K562 (cell line): ENCODE measurements at regions not wholly inside any gene's neighbourhood (a gene's known extent, or its start where the extent isn't known, plus 50 kb on each side); places are given as distances from the start of the nearest gene placed in this dataset.

Experiments used
- ATAC-seq: fragments of 200-7000 bp; cut with Tn5 transposase; 3 replicates; pipeline ENCODE4 v1.9.1; 2020; ENCODE audit warnings: moderate library complexity
- BruUV-seq: library from RNA; stranded (reverse); fragments of 400-500 nt; replicated peaks from 2 replicates; lab custom pipeline; 2021; lab: Mats Ljungman, UMichigan
- CTCF ChIA-PET: fragments of 300-600 bp; formaldehyde crosslinking; extraction: SDS; loops from one replicate; lab custom pipeline; 2021; ENCODE audit warnings: low intra/inter-chr PET ratio; lab: Yijun Ruan, JAX
- POLR2A ChIA-PET: fragments of 300-600, 350-650 bp; sonication (Branson Sonifier 250); formaldehyde crosslinking; extraction: SDS; loops from one replicate; lab custom pipeline; 2021; ENCODE audit warnings: antibody characterized with exemption, inconsistent platforms; lab: Yijun Ruan, JAX
- DNase-seq, 4 experiments: peaks; one replicate each; pipeline versions ENCODE4 v3.0.0 to v3.0.0-alpha.2; 2011 to 2018; ENCODE audit warnings: low spot score in 3 of 4, mixed read lengths in 3 of 4; ENCODE audit errors: extremely low read depth in 1 of 4
- FAIRE-seq: peaks from 2 replicates; lab custom pipeline; 2011; peaks lifted over from hg19 to GRCh38; lab: Jason Lieb, UNC
- H2AFZ ChIP-seq: 2 replicates; pipeline ENCODE4 v1.6.0; 2011; ENCODE audit warnings: low read depth, low read length, control low read depth, inconsistent platforms
- H3K27ac ChIP-seq: fragments of 200-600 bp; 3 replicates; pipeline ENCODE4 v1.8.0; 2011; ENCODE audit warnings: low read depth, mild to moderate bottlenecking, control low read depth, inconsistent platforms, low read length, moderate library complexity, mixed read lengths; ENCODE audit errors: extremely low read depth
- H3K27me3 ChIP-seq, 2 experiments: fragments of 300-600 bp in 1 of 2; 2 replicates in 1 of 2; 3 replicates in 1 of 2; pipeline versions ENCODE4 v1.6.0 to v1.8.0; 2011; ENCODE audit warnings: inconsistent platforms in 2 of 2, low read length in 2 of 2, mild to moderate bottlenecking in 1 of 2, mixed read lengths in 1 of 2, moderate library complexity in 1 of 2; ENCODE audit not compliant: control insufficient read depth in 2 of 2, insufficient read depth in 2 of 2
- H3K36me3 ChIP-seq: fragments of 300-600 bp; 3 replicates; pipeline ENCODE4 v1.8.0; 2011; ENCODE audit warnings: mild to moderate bottlenecking, low read length, inconsistent platforms; ENCODE audit not compliant: control insufficient read depth, insufficient read depth
- H3K4me1 ChIP-seq, 2 experiments: fragments of 200-600 bp in 1 of 2; replicated peaks in 1 of 2; 2 replicates in 1 of 2; 3 replicates in 1 of 2; pipeline versions ENCODE4 v1.5.1 to v1.8.0; 2011; ENCODE audit warnings: inconsistent platforms in 2 of 2, low read length in 2 of 2, mild to moderate bottlenecking in 1 of 2, mixed read lengths in 1 of 2, moderate library complexity in 1 of 2; ENCODE audit not compliant: control insufficient read depth in 2 of 2, insufficient read depth in 2 of 2
- H3K4me2 ChIP-seq: 2 replicates; pipeline ENCODE4 v1.6.1; 2011; ENCODE audit warnings: low read length, control low read depth, inconsistent platforms, mixed read lengths; ENCODE audit not compliant: insufficient read depth
- H3K4me3 ChIP-seq: fragments of 200-600 bp; sonication (generic), shearing (Covaris generic); 2 replicates; pipeline ENCODE4 v1.5.1; 2016; ENCODE audit warnings: control low read depth, inconsistent platforms
- H3K79me2 ChIP-seq: fragments of 200-600 bp; 3 replicates; pipeline ENCODE4 v1.8.0; 2011; ENCODE audit warnings: low read length, inconsistent platforms; ENCODE audit not compliant: control insufficient read depth, insufficient read depth
- H3K9ac ChIP-seq, 2 experiments: 2 replicates each; pipeline versions ENCODE4 v1.6.0 to v1.6.1; 2011; ENCODE audit warnings: low read depth in 2 of 2, low read length in 2 of 2, control low read depth in 1 of 2, inconsistent platforms in 1 of 2, mild to moderate bottlenecking in 1 of 2, mixed read lengths in 1 of 2; ENCODE audit not compliant: insufficient read depth in 1 of 2
- H3K9me1 ChIP-seq: one replicate; pipeline ENCODE4 v1.6.0; 2011; ENCODE audit warnings: inconsistent platforms, mild to moderate bottlenecking, low read length, moderate library complexity; ENCODE audit not compliant: control insufficient read depth, insufficient read depth
- H3K9me3 ChIP-seq: replicated peaks from 2 replicates; pipeline ENCODE4 v1.5.1; 2011; ENCODE audit warnings: low read depth, low read length, inconsistent platforms; ENCODE audit not compliant: control insufficient read depth, insufficient read depth
- H4K20me1 ChIP-seq: replicated peaks from 2 replicates; pipeline ENCODE4 v1.6.1; 2011; ENCODE audit warnings: low read length, inconsistent platforms, mixed read lengths; ENCODE audit not compliant: control insufficient read depth, insufficient read depth
- ASH1L ChIP-seq: fragments of 450-650 bp; IDR thresholded peaks from 2 replicates; pipeline ENCODE4 v1.6.1; 2018; ENCODE audit warnings: borderline replicate concordance, mild to moderate bottlenecking, low read depth; ENCODE audit not compliant: partially characterized antibody
- CC2D1A ChIP-seq: fragments of 450-650 bp; IDR thresholded peaks from 2 replicates; pipeline ENCODE4 v1.6.1; 2017; ENCODE audit warnings: mild to moderate bottlenecking
- HCFC1 ChIP-seq: IDR thresholded peaks from 2 replicates; pipeline ENCODE4 v1.6.1; 2012; ENCODE audit warnings: low read depth, low read length, improper control_type of control experiment
- HNRNPH1 ChIP-seq: fragments of 200-400 bp; formaldehyde crosslinking; optimal IDR thresholded peaks from 2 replicates; pipeline ENCODE3; 2017; ENCODE audit warnings: low read depth, mild to moderate bottlenecking, low read length, moderate library complexity
- KLF16 ChIP-seq: IDR thresholded peaks from 2 replicates; pipeline ENCODE4 v1.6.1; 2016; ENCODE audit warnings: antibody characterized with exemption
- NR1H2 ChIP-seq: sonication (generic); formaldehyde crosslinking; IDR thresholded peaks from 2 replicates; pipeline ENCODE4 v1.4.0; 2020; ENCODE audit warnings: mild to moderate bottlenecking, missing genetic modification reagents
- PHF8 ChIP-seq: fragments of 200-600 bp; sonication (generic); IDR thresholded peaks from 2 replicates; pipeline ENCODE4 v1.6.1; 2012; ENCODE audit warnings: mixed run types, mild to moderate bottlenecking, inconsistent platforms, low read length, moderate library complexity, borderline replicate concordance
- VEZF1 ChIP-seq: fragments of 200-800 bp; sonication (Bioruptor generic); IDR thresholded peaks from 2 replicates; pipeline ENCODE4 v1.6.1; 2017; ENCODE audit warnings: missing genetic modification characterization, missing compliant biosample characterization
- ZNF124 ChIP-seq: sonication (generic); formaldehyde crosslinking; IDR thresholded peaks from 2 replicates; pipeline ENCODE4 v1.8.1; 2022; ENCODE audit warnings: missing genetic modification reagents
- ZNF384 ChIP-seq: IDR thresholded peaks from 2 replicates; pipeline ENCODE4 v1.6.1; 2012; ENCODE audit warnings: low read depth, low read length, improper control_type of control experiment
- ZNF518B ChIP-seq: fragments of 250-450 bp; sonication (Bioruptor Pico); IDR thresholded peaks from 2 replicates; pipeline ENCODE4 v1.5.0; 2021; ENCODE audit warnings: mild to moderate bottlenecking, moderate library complexity
- WGBS: fragments of 100-300 bp; shearing (Covaris generic); methylation state at CpG from one replicate; pipeline ENCODE4 v1.1.6; 2016; ENCODE audit warnings: low coverage, mixed read lengths; ENCODE audit not compliant: insufficient coverage; ENCODE audit errors: missing lambda C conversion rate; 5-methylcytosine and 5-hydroxymethylcytosine counted together
- in situ Hi-C: fragments of 300-500 bp; cut with MboI; formaldehyde crosslinking; loops from 4 replicates; pipeline ENCODE4 v1.15.0; 2018; ENCODE audit warnings: inconsistent platforms, mixed read lengths
- intact Hi-C: fragments of 100-400 bp; cut with micrococcal nuclease; formaldehyde crosslinking; loops from 2 replicates; pipeline ENCODE4 v1.14.2; 2022

GRCh38 chr4:181982856-181983255 is 260.3 kb upstream of the TENM3 start:
- no peaks in the 10 kb centered on the region for H3K36me3 ChIP-seq
- no peaks in the 10 kb centered on the region for H4K20me1 ChIP-seq
- ChIA-PET POLR2A (no interaction called here), CTCF (no interaction called here)
- no peaks in the 10 kb centered on the region for H3K79me2 ChIP-seq
- H3K9me3 ChIP-seq: no peaks in the 10 kb centered on the region
- no peak overlapping the region for H2AFZ ChIP-seq
- H3K4me2 ChIP-seq: no peak overlapping the region
- no peak overlapping the region for H3K4me3 ChIP-seq
- 0% methylated on average over 6 of the region's 6 CpGs for WGBS
- no peaks in the 10 kb centered on the region for H3K9me1 ChIP-seq
- FAIRE-seq (no peak), ATAC-seq (no peak), DNase-seq (no peak)
- no TSS peak for BruUV-seq
- H3K4me1 ChIP-seq: no peaks in the 10 kb centered on the region
- no peaks in the 10 kb centered on the region for H3K27me3 ChIP-seq
- H3K9ac ChIP-seq: no peak overlapping the region
- no peak overlapping the region for H3K27ac ChIP-seq
- in situ Hi-C loops (no loop called here), intact Hi-C loops (no loop called here)
- no peak for TF ChIP-seq ZNF124 (CRISPR knock-in tag)
- TF ChIP-seq HNRNPH1: no peak
- no peak for TF ChIP-seq VEZF1
- no peak for TF ChIP-seq NR1H2
- TF ChIP-seq ZNF384: no peak
- no peak for TF ChIP-seq KLF16
- no peak for TF ChIP-seq ZNF518B (CRISPR knock-in tag)
- TF ChIP-seq ASH1L: no peak
- no peak for TF ChIP-seq HCFC1
- no peak for TF ChIP-seq CC2D1A
- no peak for TF ChIP-seq PHF8
